HepG2 (cell line): ENCODE measurements at regions not wholly inside any gene's neighbourhood (a gene's known extent, or its start where the extent isn't known, plus 50 kb on each side); places are given as distances from the start of the nearest gene placed in this dataset.

Experiments used
- ATAC-seq: fragments of 200-7000 bp; cut with Tn5 transposase; 3 replicates; pipeline ENCODE4 v1.9.1; 2020; ENCODE audit warnings: mild to moderate bottlenecking, moderate library complexity
- BruUV-seq: library from RNA; stranded (reverse); fragments of 400-500 nt; replicated peaks from 2 replicates; lab custom pipeline; 2021; lab: Mats Ljungman, UMichigan
- CTCF ChIA-PET: fragments of 300-600 bp; formaldehyde crosslinking; extraction: SDS; loops from one replicate; lab custom pipeline; 2021; ENCODE audit warnings: low total read pairs, inconsistent platforms, low intra/inter-chr PET ratio; lab: Yijun Ruan, JAX
- POLR2A ChIA-PET: fragments of 350-600 bp; sonication (Branson Sonifier 250); formaldehyde crosslinking; loops from one replicate; lab custom pipeline; 2020; ENCODE audit warnings: antibody characterized with exemption, inconsistent platforms; lab: Yijun Ruan, JAX
- DNase-seq: peaks from one replicate; pipeline ENCODE4 v3.0.0-alpha.2; 2015; ENCODE audit warnings: low spot score
- FAIRE-seq: peaks from 3 replicates; lab custom pipeline; 2011; peaks lifted over from hg19 to GRCh38; lab: Jason Lieb, UNC
- H2AFZ ChIP-seq: one replicate; pipeline ENCODE4 v1.6.1; 2011; ENCODE audit warnings: low read length, inconsistent platforms
- H3K27ac ChIP-seq: fragments of 300-600 bp; 3 replicates; pipeline ENCODE4 v1.8.0; 2011; ENCODE audit warnings: mixed run types, mild to moderate bottlenecking, mixed read lengths, low read length, inconsistent platforms; ENCODE audit not compliant: insufficient read depth; ENCODE audit errors: extremely low read length
- H3K27me3 ChIP-seq, 2 experiments: fragments of 200-600 bp in 1 of 2; 2 replicates in 1 of 2; 3 replicates in 1 of 2; pipeline versions ENCODE4 v1.6.0 to v1.8.0; 2011; ENCODE audit warnings: low read length in 2 of 2, mild to moderate bottlenecking in 2 of 2, moderate library complexity in 2 of 2, inconsistent platforms in 1 of 2; ENCODE audit not compliant: insufficient read depth in 2 of 2, control insufficient read depth in 1 of 2
- H3K36me3 ChIP-seq, 2 experiments: fragments of 200-600 bp in 1 of 2; replicated peaks in 1 of 2; 2 replicates in 1 of 2; 3 replicates in 1 of 2; pipeline versions ENCODE4 v1.5.1 to v1.8.0; 2011; ENCODE audit warnings: low read length in 2 of 2, inconsistent platforms in 1 of 2; ENCODE audit not compliant: insufficient read depth in 2 of 2, control insufficient read depth in 1 of 2
- H3K4me1 ChIP-seq: 2 replicates; pipeline ENCODE4 v1.5.1; 2012; ENCODE audit warnings: low read length, inconsistent platforms; ENCODE audit not compliant: insufficient read depth
- H3K4me2 ChIP-seq: 2 replicates; pipeline ENCODE4 v1.6.0; 2011; ENCODE audit warnings: low read depth, low read length, inconsistent platforms
- H3K4me3 ChIP-seq, 3 experiments: fragments of 200-600 bp in 1 of 3; sonication (generic), shearing (Covaris generic) in 1 of 3; replicated peaks in 1 of 3; 2 replicates each; pipeline ENCODE4 v1.5.1; 2011 to 2016; ENCODE audit warnings: low read length in 3 of 3, inconsistent platforms in 2 of 3, low read depth in 2 of 3, mild to moderate bottlenecking in 2 of 3, control low read depth in 1 of 3, mixed read lengths in 1 of 3; ENCODE audit not compliant: insufficient read depth in 1 of 3
- H3K79me2 ChIP-seq: one replicate; pipeline ENCODE4 v1.6.1; 2011; ENCODE audit warnings: low read length, inconsistent platforms; ENCODE audit not compliant: insufficient read depth
- H3K9ac ChIP-seq: 2 replicates; pipeline ENCODE4 v1.6.0; 2011; ENCODE audit warnings: mild to moderate bottlenecking, low read depth, low read length, inconsistent platforms; ENCODE audit not compliant: insufficient read depth
- H3K9me3 ChIP-seq: 2 replicates; pipeline ENCODE4 v1.5.1; 2012; ENCODE audit warnings: mild to moderate bottlenecking, low read length
- H4K20me1 ChIP-seq: 2 replicates; pipeline ENCODE4 v1.6.0; 2011; ENCODE audit warnings: inconsistent platforms, mild to moderate bottlenecking, low read length, moderate library complexity; ENCODE audit not compliant: insufficient read depth
- KDM2A ChIP-seq: sonication (generic); formaldehyde crosslinking; IDR thresholded peaks from 2 replicates; pipeline ENCODE4 v1.4.0; 2020; ENCODE audit warnings: low read depth, missing genetic modification reagents, borderline replicate concordance
- RCOR2 ChIP-seq: IDR thresholded peaks from 2 replicates; pipeline ENCODE4 v1.6.1; 2016; ENCODE audit warnings: missing biosample characterization, missing genetic modification reagents
- ZBTB21 ChIP-seq: sonication (generic); formaldehyde crosslinking; IDR thresholded peaks from 2 replicates; pipeline ENCODE4 v1.4.0; 2020; ENCODE audit warnings: missing genetic modification reagents
- ZNF737 ChIP-seq: sonication (generic); formaldehyde crosslinking; IDR thresholded peaks from 2 replicates; pipeline ENCODE4 v1.5.0; 2020; ENCODE audit warnings: missing genetic modification reagents, mild to moderate bottlenecking, borderline replicate concordance
- WGBS: methylation state at CpG from one replicate; pipeline ENCODE4 v1.1.6; 2017; ENCODE audit warnings: low lambda C conversion rate; 5-methylcytosine and 5-hydroxymethylcytosine counted together
- in situ Hi-C: cut with HindIII; loops from 2 replicates; pipeline ENCODE4 v1.10.0; 2017; ENCODE audit warnings: low pct_unique_long_range_greater_than_20kb; ENCODE audit not compliant: extremely low pct_ligation_motif_present
- intact Hi-C: fragments of 100-400 bp; cut with micrococcal nuclease; formaldehyde crosslinking; loops from one replicate; pipeline ENCODE4 v1.10.0; 2022; ENCODE audit not compliant: unreplicated experiment
- TF ChIP-seq, protein P1 (sequence below): sonication (generic); formaldehyde crosslinking; IDR thresholded peaks from 2 replicates; pipeline ENCODE4 v1.4.0; 2020; ENCODE audit warnings: missing genetic modification reagents
- TF ChIP-seq, protein P2 (sequence below): IDR thresholded peaks from 2 replicates; pipeline ENCODE4 v1.6.1; 2016; ENCODE audit warnings: mild to moderate bottlenecking, missing biosample characterization, missing genetic modification reagents

DNA sequence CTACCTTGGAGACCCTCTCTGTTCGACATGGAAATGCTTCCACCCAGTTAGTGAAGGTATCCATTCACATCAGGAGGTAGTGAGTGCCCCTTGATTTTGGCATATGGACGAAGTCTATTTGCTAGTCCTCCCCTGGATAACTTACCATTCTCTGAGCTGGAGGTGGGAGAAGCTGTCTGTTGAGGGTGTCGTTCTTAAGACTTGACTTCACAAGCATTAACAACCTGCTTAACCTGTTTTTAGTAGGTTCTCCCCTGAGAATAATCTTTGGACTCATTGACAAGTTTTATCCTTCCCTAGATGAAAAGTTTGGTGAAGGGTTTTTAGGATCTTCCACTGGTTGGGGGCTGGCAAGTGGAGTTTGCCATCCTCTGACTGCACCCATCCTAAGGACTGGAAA is 1053.8 kb upstream of the CNTN5 start:
- DNase-seq: no peak
- intact Hi-C loops (no loop called here), in situ Hi-C loops (no loop called here)
- Histone ChIP-seq H3K9me3 (no peaks in the 10 kb centered on the region), H3K4me1 (no peaks in the 10 kb centered on the region), H3K79me2 (no peaks in the 10 kb centered on the region), H4K20me1 (no peaks in the 10 kb centered on the region), H3K4me2 (no peak overlapping the region), H3K4me3 (no peak overlapping the region), H2AFZ (no peak overlapping the region), H3K27me3 (no peaks in the 10 kb centered on the region), H3K36me3 (no peaks in the 10 kb centered on the region), H3K27ac (no peak overlapping the region), H3K9ac (no peak overlapping the region)
- no peak for ATAC-seq
- WGBS: 0% methylated on average over 2 of the region's 3 CpGs
- TF ChIP-seq, protein P1, sequence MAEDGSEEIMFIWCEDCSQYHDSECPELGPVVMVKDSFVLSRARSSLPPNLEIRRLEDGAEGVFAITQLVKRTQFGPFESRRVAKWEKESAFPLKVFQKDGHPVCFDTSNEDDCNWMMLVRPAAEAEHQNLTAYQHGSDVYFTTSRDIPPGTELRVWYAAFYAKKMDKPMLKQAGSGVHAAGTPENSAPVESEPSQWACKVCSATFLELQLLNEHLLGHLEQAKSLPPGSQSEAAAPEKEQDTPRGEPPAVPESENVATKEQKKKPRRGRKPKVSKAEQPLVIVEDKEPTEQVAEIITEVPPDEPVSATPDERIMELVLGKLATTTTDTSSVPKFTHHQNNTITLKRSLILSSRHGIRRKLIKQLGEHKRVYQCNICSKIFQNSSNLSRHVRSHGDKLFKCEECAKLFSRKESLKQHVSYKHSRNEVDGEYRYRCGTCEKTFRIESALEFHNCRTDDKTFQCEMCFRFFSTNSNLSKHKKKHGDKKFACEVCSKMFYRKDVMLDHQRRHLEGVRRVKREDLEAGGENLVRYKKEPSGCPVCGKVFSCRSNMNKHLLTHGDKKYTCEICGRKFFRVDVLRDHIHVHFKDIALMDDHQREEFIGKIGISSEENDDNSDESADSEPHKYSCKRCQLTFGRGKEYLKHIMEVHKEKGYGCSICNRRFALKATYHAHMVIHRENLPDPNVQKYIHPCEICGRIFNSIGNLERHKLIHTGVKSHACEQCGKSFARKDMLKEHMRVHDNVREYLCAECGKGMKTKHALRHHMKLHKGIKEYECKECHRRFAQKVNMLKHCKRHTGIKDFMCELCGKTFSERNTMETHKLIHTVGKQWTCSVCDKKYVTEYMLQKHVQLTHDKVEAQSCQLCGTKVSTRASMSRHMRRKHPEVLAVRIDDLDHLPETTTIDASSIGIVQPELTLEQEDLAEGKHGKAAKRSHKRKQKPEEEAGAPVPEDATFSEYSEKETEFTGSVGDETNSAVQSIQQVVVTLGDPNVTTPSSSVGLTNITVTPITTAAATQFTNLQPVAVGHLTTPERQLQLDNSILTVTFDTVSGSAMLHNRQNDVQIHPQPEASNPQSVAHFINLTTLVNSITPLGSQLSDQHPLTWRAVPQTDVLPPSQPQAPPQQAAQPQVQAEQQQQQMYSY (CRISPR knock-in tag): no peak
- no peak for TF ChIP-seq ZNF737 (CRISPR knock-in tag)
- no peak for TF ChIP-seq RCOR2
- TF ChIP-seq ZBTB21 (CRISPR knock-in tag): no peak
- TF ChIP-seq KDM2A: no peak
- TF ChIP-seq, protein P2, sequence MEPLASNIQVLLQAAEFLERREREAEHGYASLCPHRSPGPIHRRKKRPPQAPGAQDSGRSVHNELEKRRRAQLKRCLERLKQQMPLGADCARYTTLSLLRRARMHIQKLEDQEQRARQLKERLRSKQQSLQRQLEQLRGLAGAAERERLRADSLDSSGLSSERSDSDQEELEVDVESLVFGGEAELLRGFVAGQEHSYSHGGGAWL (CRISPR knock-in tag): no peak
- CTCF ChIA-PET: no interaction called here
- no TSS peak for BruUV-seq
- POLR2A ChIA-PET: no interaction called here
- FAIRE-seq: no peak
